ENCODE measurements at regions not wholly inside any gene's neighbourhood (a gene's known extent, or its start where the extent isn't known, plus 50 kb on each side); places are given as distances from the start of the nearest gene placed in this dataset.

DNA sequence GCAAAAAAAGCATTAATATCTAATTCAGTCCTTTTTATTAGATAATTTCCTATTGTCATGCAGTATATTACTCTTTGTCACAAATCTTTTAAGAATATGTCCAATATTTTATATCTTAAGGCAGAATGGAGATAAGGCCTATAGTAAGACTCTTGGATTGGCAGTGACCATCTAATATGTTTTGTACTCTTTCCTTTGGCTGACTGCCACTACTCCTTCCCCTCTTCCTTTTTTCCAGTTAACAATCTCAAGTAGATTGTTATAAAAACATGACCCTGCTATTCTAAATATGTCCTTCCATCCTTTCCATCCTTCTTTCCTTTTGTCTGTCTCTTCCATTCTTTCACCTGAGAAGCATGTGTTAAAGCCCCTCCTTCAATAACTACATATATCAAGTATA is 92.8 kb upstream of the TMEM168 start:
- DNase-seq (ENCODE audit: low spot score) = no peak

DNA sequence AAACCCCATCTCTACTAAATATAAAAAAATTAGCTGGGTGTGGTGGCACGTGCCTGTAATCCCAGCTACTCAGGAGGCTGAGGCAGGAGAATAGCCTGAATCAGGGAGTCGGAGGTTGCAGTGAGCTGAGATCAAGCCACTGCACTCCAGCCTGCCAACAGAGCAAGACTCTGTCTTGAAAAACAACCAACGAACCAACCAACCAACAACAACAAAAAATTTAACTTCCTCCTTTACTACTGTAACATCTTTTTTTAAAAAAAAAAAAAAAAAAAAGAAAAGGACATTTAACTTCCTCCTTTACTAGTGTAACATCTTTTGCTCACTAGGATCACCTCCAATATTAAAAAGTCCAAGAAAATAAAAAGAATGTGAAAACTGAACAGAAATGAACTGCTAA is 92.3 kb upstream of the TMEM168 start:
- DNase-seq (ENCODE audit: low spot score) = no peak

DNA sequence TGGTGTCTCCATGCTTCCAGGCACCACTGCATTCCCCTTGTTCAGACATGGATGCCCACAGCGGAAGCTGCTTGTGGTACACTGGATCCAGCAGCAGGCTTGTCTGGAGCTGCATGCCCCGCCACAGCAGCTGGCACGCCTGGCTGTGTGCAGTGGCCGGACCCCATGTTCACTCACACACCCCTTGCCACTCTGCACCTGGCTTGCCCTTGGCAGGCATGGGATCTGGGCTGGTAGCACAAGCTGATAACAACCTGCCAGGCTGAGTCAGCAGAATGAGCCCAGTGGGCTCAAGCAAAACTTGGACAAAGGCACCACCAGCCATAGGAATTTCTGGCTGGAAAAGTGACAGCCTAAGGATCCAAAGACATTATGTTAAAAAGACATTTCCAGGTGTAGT is 91.8 kb upstream of the TMEM168 start:
- DNase-seq (ENCODE audit: low spot score) = no peak

DNA sequence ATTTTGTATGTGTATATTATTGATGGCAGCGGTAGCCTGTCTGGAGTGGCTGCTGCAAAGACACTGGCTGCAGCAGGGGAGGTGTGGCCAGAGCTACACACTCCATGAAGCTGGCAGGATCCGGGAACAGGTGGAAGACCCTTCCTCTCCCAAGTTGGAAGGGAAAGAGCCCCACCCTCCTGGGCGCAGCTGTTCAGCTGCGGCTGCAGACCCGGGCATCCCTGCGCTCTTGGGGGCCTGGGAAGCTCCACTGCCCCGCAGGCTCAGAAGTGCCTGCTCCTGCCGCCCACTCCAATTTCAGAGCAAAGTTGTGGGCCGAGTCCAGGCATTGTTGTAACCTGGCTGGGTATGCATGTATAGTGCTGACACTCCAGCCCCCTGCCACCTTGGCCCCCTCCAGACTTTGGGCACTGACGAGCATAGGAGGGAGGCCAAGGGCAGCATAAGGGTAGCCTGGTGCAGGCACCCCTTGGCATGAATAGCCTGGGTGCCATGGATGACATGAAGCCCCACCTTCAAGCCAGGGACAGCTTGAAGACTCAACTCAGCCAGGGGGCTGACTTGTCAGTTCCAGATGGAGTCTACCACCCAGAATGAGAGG is 90.7 kb upstream of the TMEM168 start:
- no peak for DNase-seq (ENCODE audit: low spot score)

DNA sequence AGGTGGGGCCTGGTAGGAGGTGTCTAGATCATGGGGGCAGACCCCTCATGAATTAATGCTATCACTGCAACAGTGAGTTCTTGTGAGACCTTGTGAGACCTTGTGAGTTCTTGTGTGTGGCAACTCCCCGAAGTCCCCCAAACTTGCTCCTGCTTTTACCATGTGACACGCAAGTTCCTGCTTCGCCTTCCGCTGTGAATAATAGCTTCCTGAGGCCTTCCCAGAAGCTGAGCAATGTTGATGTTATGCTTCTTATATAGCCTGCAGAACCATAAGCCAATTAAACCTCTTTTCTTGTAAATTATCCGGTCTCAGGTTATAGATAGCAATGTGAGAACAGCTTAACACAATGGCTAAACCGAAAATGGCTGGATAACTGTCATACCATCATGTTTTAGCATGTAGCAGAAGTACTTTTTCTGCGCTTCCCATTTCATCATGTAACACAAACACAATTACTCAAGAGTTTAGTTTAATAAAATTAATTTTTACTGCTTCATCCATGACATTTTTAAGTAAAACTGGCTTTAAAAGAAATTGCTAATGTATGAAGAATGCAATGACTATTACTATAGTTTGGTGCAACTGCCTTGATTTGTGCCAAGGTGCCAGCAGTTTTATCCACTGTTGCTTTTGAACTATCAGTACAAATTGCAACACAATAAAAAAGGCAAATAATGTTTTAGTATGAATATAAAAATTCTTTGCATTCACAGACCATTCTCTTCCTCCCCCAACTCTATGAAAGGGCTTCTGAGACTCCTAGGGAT is 87.7 kb upstream of the TMEM168 start:
- DNase-seq (ENCODE audit: low spot score) = no peak

DNA sequence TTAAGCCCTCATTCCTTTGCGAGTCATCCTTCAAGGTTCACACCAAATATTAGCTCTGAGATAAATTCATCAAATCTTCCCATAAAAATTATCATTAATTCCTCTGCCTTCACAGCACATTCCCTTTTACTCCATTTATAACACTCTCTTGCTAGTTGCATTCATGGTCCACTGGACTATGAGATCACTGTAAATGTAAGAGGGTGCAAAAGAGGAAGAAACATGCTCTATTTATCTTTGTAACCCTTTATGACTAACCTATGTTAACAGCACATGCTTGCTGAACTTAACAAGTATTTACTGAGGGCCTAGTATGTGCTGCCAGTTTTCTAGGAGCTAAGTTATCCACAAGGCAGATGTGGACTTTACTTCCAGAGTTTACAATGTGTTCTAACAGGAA is 86.7 kb upstream of the TMEM168 start:
- no peak for DNase-seq (ENCODE audit: low spot score)

DNA sequence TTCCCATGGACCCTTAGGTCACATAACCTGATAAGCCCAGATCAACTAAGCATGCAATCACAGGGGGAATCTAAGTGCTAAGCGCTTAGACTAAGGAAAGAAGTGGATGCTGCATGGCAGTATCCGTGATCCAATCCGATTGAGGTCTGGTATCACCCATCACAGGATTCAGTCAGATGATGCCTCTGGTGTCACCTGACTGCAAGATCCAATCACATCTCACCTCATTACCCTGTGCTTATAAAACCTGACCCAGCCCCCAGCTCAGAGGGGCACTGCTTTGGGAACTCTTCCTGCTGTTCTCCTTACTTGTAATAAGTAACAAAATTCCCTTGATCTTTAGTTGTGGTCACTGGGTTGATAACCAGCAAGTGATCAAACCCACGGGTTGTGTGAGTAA is 84.7 kb upstream of the TMEM168 start:
- no peak for DNase-seq (ENCODE audit: low spot score)

DNA sequence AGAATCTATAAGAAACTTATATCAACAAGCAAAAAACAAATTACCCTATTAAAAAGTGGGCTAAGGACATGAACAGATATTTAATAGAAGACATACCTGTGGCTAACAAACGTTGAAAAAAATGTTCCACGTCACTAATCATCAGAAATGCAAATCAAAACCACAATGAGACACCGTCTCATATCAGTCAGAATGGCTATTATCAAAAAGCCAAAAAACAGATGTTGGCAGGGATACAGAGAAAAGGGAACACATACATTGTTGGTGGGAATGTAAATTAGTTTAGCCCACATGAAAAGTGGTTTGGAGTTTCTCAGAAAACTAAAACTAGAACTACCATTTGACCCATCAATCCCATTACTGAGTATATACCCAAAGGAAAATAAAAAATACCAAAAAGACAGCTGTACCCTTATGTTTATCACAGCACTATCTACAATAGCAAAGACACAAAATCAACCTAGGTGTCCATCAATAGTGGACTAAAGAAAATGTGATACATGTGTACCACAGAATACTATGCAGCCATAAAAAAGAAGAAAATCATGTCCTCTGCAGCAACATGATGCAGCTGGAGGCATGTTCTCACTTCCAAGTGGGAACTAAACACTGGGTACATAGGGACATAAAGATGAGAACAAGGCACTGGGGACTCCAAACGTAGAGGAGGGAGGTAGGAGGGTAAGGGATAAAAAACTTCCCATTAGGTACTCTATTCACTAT is 83.8 kb upstream of the TMEM168 start:
- no peak for DNase-seq (ENCODE audit: low spot score)

DNA sequence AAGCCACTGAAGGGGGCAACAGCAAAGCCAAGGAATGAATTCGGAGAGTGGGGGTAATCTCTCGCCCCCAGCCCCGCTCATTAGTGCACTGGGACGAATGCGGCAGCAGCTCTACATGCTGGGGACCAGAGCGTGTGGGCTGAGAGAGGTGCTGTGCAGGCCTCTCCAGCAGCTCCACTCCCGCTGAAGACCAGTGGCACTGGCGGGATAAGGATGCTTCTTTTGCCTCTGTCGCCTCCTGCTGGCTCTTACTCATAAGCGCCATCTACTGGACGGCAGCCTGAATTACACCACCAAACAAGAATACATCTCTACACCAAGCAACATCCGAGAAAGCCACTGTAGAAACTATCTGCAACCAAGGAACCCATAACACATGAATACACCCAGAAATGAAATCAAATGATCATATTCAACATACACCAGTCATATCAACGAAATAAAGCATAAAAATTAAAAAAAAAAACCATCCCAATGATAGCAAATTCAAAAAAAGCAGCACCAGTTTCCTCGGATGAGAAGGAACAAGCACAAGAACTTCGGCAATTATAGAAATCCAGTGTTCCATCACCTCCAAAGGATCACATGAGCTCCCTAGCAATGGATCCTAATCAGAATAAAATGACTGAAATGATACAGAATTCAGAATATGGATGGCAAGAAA is 79.0 kb upstream of the TMEM168 start:
- DNase-seq (ENCODE audit: low spot score) = peak; percentile 58

DNA sequence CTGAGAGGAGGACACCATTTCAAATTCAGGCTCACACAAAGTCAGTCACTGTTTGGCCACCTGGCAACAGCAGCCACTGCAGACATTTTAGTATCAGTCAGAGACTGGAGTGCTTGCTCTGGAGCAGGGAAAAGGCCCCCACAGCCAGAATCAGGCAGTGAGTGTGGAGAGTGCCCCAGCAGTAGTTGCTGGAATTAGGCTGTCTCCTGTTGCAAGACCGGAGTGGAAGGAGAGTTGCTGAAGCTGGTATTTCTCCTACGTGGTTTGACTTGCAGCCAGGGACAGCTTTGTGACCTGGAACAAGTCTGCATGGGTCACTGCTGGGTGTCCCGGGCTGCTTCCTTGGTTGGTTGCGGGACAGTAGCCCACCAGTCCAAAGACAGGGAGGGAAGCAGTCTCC is 78.4 kb upstream of the TMEM168 start:
- no peak for DNase-seq (ENCODE audit: low spot score)

DNA sequence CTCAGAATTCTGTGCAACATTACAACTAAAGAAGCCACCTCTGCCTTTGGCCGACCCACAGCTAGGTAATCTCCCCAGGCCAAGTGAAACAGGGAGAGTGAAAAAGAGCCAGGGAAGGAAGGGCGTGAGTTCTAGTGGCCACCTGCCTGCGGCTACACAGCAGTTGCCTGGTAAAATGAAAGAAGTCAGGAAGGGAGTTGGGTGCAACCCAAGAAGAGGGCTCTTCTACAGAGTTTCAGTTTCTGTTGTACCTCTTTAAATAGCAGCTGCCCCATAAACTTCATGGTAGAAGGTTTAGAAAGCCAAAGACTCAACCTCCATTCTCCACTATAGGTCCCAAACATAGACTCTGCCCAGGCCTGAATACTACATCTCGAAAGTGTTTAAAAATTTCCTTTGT is 76.2 kb upstream of the TMEM168 start:
- DNase-seq (ENCODE audit: low spot score) = no peak

DNA sequence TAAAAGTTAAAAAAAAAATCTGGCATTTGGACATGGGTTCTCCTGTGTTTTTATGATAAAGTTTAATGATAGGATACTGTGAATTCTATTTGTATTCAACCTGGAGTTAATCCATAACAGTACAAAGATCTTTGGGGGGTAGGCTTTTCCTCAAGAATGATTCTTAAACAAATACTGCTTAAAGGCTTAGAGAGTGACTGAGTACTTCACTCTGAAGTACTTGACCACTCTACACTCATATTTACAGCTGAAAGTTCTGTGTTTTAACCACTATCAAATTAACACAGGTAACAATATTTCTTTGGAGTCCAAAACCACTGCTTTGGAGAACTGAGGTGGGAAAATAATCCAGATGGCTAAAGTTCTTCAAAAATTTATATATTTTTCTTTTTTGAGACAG is 74.2 kb upstream of the TMEM168 start:
- DNase-seq (ENCODE audit: low spot score) = no peak

DNA sequence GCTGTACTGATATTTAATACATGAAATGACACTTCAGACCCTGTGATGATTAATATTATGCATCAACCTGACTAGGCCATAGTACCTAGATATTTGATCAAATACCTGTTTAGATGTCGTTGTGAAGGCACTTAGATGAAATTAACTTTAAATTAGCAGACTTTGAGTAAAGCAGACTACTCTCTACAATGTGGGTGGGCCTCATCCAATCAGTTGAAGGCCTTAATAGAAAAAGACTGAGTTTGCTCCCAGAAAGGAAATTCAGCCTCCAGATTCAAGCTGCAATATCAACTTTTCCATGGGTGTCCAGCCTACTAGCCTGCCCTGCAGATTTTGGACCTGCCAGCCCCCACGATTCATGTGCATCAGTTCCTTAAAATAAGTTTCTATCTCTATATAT is 68.6 kb upstream of the TMEM168 start:
- DNase-seq (ENCODE audit: low spot score) = no peak

DNA sequence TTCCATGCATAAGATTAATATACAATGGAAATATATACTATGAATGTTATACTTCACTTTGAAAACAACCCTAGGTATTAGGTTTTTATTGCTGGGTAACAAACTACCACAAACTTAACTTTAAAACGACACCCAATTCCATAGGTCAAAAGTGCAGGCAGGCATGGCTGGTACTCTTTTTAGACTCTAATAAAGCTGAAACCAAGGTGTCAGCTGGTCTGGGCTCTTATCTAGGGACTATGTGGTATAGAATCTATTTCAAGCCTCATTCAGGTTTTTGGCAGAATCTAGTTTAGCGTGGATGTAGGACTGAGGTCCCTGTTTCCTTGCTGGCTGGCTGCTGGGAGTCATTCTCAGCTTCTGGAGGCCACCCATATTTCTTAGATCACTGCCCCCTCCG is 65.0 kb upstream of the TMEM168 start:
- no peak for DNase-seq (ENCODE audit: low spot score)

DNA sequence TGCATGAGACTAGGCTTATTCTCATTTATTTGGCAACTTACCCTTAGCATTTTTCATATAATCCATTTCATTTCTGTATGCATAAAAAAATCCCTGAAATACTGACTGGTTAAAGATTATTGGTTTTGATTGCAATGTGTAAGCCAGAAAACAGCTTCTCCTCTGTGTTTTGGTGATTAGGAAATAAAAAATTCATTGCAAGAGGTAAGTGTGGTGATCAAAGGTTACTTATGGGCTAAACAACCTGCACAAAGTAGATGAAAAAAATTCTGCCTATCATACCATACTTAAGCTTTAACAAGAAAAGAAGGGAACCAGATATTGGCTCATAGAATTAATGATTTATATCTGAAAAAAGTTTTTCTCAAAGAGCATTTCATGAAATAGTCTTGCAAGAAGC is 64.0 kb upstream of the TMEM168 start:
- no peak for DNase-seq (ENCODE audit: low spot score)

DNA sequence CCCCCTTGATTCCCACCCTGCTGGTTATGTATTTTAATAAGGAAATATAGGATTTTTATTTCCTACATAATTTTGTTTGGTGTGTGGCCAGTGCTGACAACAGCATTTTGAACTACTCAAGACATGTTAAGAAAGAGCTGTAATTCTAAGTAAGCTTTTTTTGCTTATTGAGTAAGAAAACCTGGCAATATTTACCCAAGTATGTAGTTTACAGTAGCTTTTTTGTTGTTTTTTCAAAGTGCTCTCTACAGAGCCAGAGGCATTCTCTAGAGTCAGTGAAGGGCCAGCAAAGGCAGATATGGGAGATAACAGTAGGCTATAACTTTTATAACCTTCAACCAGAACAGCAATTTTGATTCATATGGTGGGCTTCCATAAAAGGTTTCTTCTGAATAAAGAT is 63.2 kb upstream of the TMEM168 start:
- DNase-seq (ENCODE audit: low spot score) = no peak

DNA sequence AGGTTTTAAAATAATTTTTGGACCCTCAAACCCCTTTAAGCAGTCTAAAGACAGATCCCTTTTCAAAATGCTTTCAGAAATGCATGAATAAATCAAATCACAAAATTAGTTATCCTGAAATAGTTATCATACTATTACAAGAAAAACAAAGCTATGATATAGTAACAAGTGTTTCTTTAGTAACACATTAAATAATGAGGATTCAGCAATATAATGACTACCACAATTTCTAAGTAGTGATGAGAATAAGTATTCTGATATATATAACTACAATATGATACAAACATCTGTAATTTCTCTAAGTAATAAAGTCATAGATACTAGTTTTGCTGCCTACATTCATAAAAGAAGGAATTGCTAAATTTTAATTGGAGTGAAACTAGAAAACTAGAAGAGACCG is 53.0 kb upstream of the TMEM168 start:
- no peak for DNase-seq (ENCODE audit: low spot score)

Measured in activated CD4-positive, alpha-beta T cell treated with anti-CD3 and anti-CD28 coated beads, Interleukin-2, Interleukin-4, amounts not matched to agents 100 ng/mL and 50 ng/mL, durations not matched to agents 16 hours and 8 hours (primary cell).